ENCODE measurements at regions not wholly inside any gene's neighbourhood (a gene's known extent, or its start where the extent isn't known, plus 50 kb on each side); places are given as distances from the start of the nearest gene placed in this dataset.
"Not testable (repeated sequence)": the region's sequence is repeated elsewhere in the genome, so short reads cannot be mapped to it uniquely, and the experiment has no call there.

- no peaks in the 10 kb centered on the region for H3K9me3 ChIP-seq (ENCODE audit: control insufficient read depth, insufficient read depth, low read length)
- no peaks in the 10 kb centered on the region for H3K4me1 ChIP-seq (ENCODE audit: control insufficient read depth, insufficient read depth, low read length)
- DNase-seq (ENCODE audit: low read depth, low spot score): no peak
- H3K27me3 ChIP-seq (ENCODE audit: control insufficient read depth, insufficient read depth, low read length): no peaks in the 10 kb centered on the region
- H3K36me3 ChIP-seq (ENCODE audit: control insufficient read depth, insufficient read depth, low read length): no peaks in the 10 kb centered on the region
- no peak overlapping the region for H3K4me3 ChIP-seq (ENCODE audit: low read length)
- no peak overlapping the region for H3K27ac ChIP-seq (ENCODE audit: low read length)
Observed at GRCh38 chr2:8597094-8597493, 84.8 kb upstream of the ID2 start.

- Histone ChIP-seq H3K27ac (ENCODE audit: low read length) (no peak overlapping the region), H3K27me3 (ENCODE audit: control insufficient read depth, insufficient read depth, low read length) (no peaks in the 10 kb centered on the region), H3K9me3 (ENCODE audit: control insufficient read depth, insufficient read depth, low read length) (no peaks in the 10 kb centered on the region), H3K4me3 (ENCODE audit: low read length) (no peak overlapping the region), H3K36me3 (ENCODE audit: control insufficient read depth, insufficient read depth, low read length) (no peaks in the 10 kb centered on the region), H3K4me1 (ENCODE audit: control insufficient read depth, insufficient read depth, low read length) (no peaks in the 10 kb centered on the region)
- WGBS (ENCODE audit: insufficient coverage, insufficient read length): no CpG with 5 or more reads among the region's 8 CpGs
- DNase-seq (ENCODE audit: low read depth, low spot score): no peak
Observed at GRCh38 chr2:8597559-8598225, 84.2 kb upstream of the ID2 start.

- no peak overlapping the region for H3K4me3 ChIP-seq (ENCODE audit: low read length)
- H3K36me3 ChIP-seq (ENCODE audit: control insufficient read depth, insufficient read depth, low read length): no peaks in the 10 kb centered on the region
- no peaks in the 10 kb centered on the region for H3K4me1 ChIP-seq (ENCODE audit: control insufficient read depth, insufficient read depth, low read length)
- WGBS (ENCODE audit: insufficient coverage, insufficient read length): no CpG with 5 or more reads among the region's 13 CpGs
- no peaks in the 10 kb centered on the region for H3K9me3 ChIP-seq (ENCODE audit: control insufficient read depth, insufficient read depth, low read length)
- no peak overlapping the region for H3K27ac ChIP-seq (ENCODE audit: low read length)
- DNase-seq (ENCODE audit: low read depth, low spot score): no peak
- no peaks in the 10 kb centered on the region for H3K27me3 ChIP-seq (ENCODE audit: control insufficient read depth, insufficient read depth, low read length)
Observed at GRCh38 chr2:8598295-8599165, 83.3 kb upstream of the ID2 start.

- no peak for DNase-seq (ENCODE audit: low read depth, low spot score)
- Histone ChIP-seq H3K4me3 (ENCODE audit: low read length) (no peak overlapping the region), H3K27ac (ENCODE audit: low read length) (no peak overlapping the region), H3K4me1 (ENCODE audit: control insufficient read depth, insufficient read depth, low read length) (no peaks in the 10 kb centered on the region), H3K36me3 (ENCODE audit: control insufficient read depth, insufficient read depth, low read length) (no peaks in the 10 kb centered on the region), H3K27me3 (ENCODE audit: control insufficient read depth, insufficient read depth, low read length) (no peaks in the 10 kb centered on the region), H3K9me3 (ENCODE audit: control insufficient read depth, insufficient read depth, low read length) (no peaks in the 10 kb centered on the region)
- WGBS (ENCODE audit: insufficient coverage, insufficient read length): no CpG with 5 or more reads among the region's 24 CpGs
Observed at GRCh38 chr2:8599421-8600242, 82.2 kb upstream of the ID2 start.

- WGBS (ENCODE audit: insufficient coverage, insufficient read length): no CpG with 5 or more reads among the region's 14 CpGs
- H3K4me1 ChIP-seq (ENCODE audit: control insufficient read depth, insufficient read depth, low read length): no peaks in the 10 kb centered on the region
Observed at GRCh38 chr2:8600456-8600855, 81.4 kb upstream of the ID2 start.

GRCh38 chr2:8602809-8603208 lies 79.0 kb upstream of the ID2 start:
- no CpG with 5 or more reads among the region's 3 CpGs for WGBS (ENCODE audit: insufficient coverage, insufficient read length)
- H3K27me3 ChIP-seq (ENCODE audit: control insufficient read depth, insufficient read depth, low read length): no peaks in the 10 kb centered on the region
- H3K27ac ChIP-seq (ENCODE audit: low read length): no peak overlapping the region
- no peak for DNase-seq (ENCODE audit: low read depth, low spot score)
- H3K4me1 ChIP-seq (ENCODE audit: control insufficient read depth, insufficient read depth, low read length): no peaks in the 10 kb centered on the region
- no peaks in the 10 kb centered on the region for H3K36me3 ChIP-seq (ENCODE audit: control insufficient read depth, insufficient read depth, low read length)
- H3K9me3 ChIP-seq (ENCODE audit: control insufficient read depth, insufficient read depth, low read length): no peaks in the 10 kb centered on the region
- no peak overlapping the region for H3K4me3 ChIP-seq (ENCODE audit: low read length)

More at GRCh38 chr2:8600456-8600855, 81.4 kb upstream of the ID2 start:
- DNase-seq (ENCODE audit: low read depth, low spot score): no peak
- H3K27me3 ChIP-seq (ENCODE audit: control insufficient read depth, insufficient read depth, low read length): no peaks in the 10 kb centered on the region
- no peak overlapping the region for H3K27ac ChIP-seq (ENCODE audit: low read length)
- H3K9me3 ChIP-seq (ENCODE audit: control insufficient read depth, insufficient read depth, low read length): no peaks in the 10 kb centered on the region
- no peaks in the 10 kb centered on the region for H3K36me3 ChIP-seq (ENCODE audit: control insufficient read depth, insufficient read depth, low read length)
- no peak overlapping the region for H3K4me3 ChIP-seq (ENCODE audit: low read length)

- not testable (repeated sequence) for H3K4me3 ChIP-seq (ENCODE audit: low read length); H3K27me3 ChIP-seq (ENCODE audit: control insufficient read depth, insufficient read depth, low read length); DNase-seq (ENCODE audit: low read depth, low spot score); H3K36me3 ChIP-seq (ENCODE audit: control insufficient read depth, insufficient read depth, low read length); H3K27ac ChIP-seq (ENCODE audit: low read length); H3K4me1 ChIP-seq (ENCODE audit: control insufficient read depth, insufficient read depth, low read length); H3K9me3 ChIP-seq (ENCODE audit: control insufficient read depth, insufficient read depth, low read length)
- no CpG with 5 or more reads among the region's 4 CpGs for WGBS (ENCODE audit: insufficient coverage, insufficient read length)
Observed at GRCh38 chr2:8603356-8603755, 78.5 kb upstream of the ID2 start.

GRCh38 chr2:8604262-8604661 lies 77.6 kb upstream of the ID2 start:
- H3K27ac ChIP-seq (ENCODE audit: low read length): no peak overlapping the region
- DNase-seq (ENCODE audit: low read depth, low spot score): no peak
- no peaks in the 10 kb centered on the region for H3K4me1 ChIP-seq (ENCODE audit: control insufficient read depth, insufficient read depth, low read length)
- H3K36me3 ChIP-seq (ENCODE audit: control insufficient read depth, insufficient read depth, low read length): no peaks in the 10 kb centered on the region
- no peaks in the 10 kb centered on the region for H3K9me3 ChIP-seq (ENCODE audit: control insufficient read depth, insufficient read depth, low read length)
- no peak overlapping the region for H3K4me3 ChIP-seq (ENCODE audit: low read length)
- WGBS (ENCODE audit: insufficient coverage, insufficient read length): no CpG with 5 or more reads among the region's 2 CpGs
- no peaks in the 10 kb centered on the region for H3K27me3 ChIP-seq (ENCODE audit: control insufficient read depth, insufficient read depth, low read length)

GRCh38 chr2:8605351-8606065 lies 76.3 kb upstream of the ID2 start:
- no peaks in the 10 kb centered on the region for H3K9me3 ChIP-seq (ENCODE audit: control insufficient read depth, insufficient read depth, low read length)
- no CpG with 5 or more reads among the region's 8 CpGs for WGBS (ENCODE audit: insufficient coverage, insufficient read length)
- H3K36me3 ChIP-seq (ENCODE audit: control insufficient read depth, insufficient read depth, low read length): no peaks in the 10 kb centered on the region
- H3K4me3 ChIP-seq (ENCODE audit: low read length): no peak overlapping the region
- H3K4me1 ChIP-seq (ENCODE audit: control insufficient read depth, insufficient read depth, low read length): no peaks in the 10 kb centered on the region
- no peaks in the 10 kb centered on the region for H3K27me3 ChIP-seq (ENCODE audit: control insufficient read depth, insufficient read depth, low read length)
- no peak for DNase-seq (ENCODE audit: low read depth, low spot score)
- no peak overlapping the region for H3K27ac ChIP-seq (ENCODE audit: low read length)

- no peaks in the 10 kb centered on the region for H3K9me3 ChIP-seq (ENCODE audit: control insufficient read depth, insufficient read depth, low read length)
- no peak for DNase-seq (ENCODE audit: low read depth, low spot score)
- no peaks in the 10 kb centered on the region for H3K27me3 ChIP-seq (ENCODE audit: control insufficient read depth, insufficient read depth, low read length)
- H3K4me3 ChIP-seq (ENCODE audit: low read length): no peak overlapping the region
- H3K4me1 ChIP-seq (ENCODE audit: control insufficient read depth, insufficient read depth, low read length): no peaks in the 10 kb centered on the region
- H3K36me3 ChIP-seq (ENCODE audit: control insufficient read depth, insufficient read depth, low read length): no peaks in the 10 kb centered on the region
- H3K27ac ChIP-seq (ENCODE audit: low read length): no peak overlapping the region
- no CpG with 5 or more reads among the region's 8 CpGs for WGBS (ENCODE audit: insufficient coverage, insufficient read length)
Observed at GRCh38 chr2:8606226-8606625, 75.6 kb upstream of the ID2 start.

Data from iPS DF 6.9 (cell line).